ENCODE measurements at regions not wholly inside any gene's neighbourhood (a gene's known extent, or its start where the extent isn't known, plus 50 kb on each side); places are given as distances from the start of the nearest gene placed in this dataset.

- TF ChIP-seq POLR2A (IDR thresholded peaks at IDR 0.05; ENCODE audit: low read depth) (no peak), POLR2AphosphoS5 (IDR thresholded peaks at IDR 0.05) (no peak), EP300 (IDR thresholded peaks at IDR 0.05) (no peak)
- TF ChIP-seq, protein P1, sequence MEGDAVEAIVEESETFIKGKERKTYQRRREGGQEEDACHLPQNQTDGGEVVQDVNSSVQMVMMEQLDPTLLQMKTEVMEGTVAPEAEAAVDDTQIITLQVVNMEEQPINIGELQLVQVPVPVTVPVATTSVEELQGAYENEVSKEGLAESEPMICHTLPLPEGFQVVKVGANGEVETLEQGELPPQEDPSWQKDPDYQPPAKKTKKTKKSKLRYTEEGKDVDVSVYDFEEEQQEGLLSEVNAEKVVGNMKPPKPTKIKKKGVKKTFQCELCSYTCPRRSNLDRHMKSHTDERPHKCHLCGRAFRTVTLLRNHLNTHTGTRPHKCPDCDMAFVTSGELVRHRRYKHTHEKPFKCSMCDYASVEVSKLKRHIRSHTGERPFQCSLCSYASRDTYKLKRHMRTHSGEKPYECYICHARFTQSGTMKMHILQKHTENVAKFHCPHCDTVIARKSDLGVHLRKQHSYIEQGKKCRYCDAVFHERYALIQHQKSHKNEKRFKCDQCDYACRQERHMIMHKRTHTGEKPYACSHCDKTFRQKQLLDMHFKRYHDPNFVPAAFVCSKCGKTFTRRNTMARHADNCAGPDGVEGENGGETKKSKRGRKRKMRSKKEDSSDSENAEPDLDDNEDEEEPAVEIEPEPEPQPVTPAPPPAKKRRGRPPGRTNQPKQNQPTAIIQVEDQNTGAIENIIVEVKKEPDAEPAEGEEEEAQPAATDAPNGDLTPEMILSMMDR (IDR thresholded peaks at IDR 0.05) = no peak
Observed at GRCh38 chr3:177833332-177833731, 636.0 kb upstream of the TBL1XR1 start.
